ENCODE measurements at regions not wholly inside any gene's neighbourhood (a gene's known extent, or its start where the extent isn't known, plus 50 kb on each side); places are given as distances from the start of the nearest gene placed in this dataset.

DNA sequence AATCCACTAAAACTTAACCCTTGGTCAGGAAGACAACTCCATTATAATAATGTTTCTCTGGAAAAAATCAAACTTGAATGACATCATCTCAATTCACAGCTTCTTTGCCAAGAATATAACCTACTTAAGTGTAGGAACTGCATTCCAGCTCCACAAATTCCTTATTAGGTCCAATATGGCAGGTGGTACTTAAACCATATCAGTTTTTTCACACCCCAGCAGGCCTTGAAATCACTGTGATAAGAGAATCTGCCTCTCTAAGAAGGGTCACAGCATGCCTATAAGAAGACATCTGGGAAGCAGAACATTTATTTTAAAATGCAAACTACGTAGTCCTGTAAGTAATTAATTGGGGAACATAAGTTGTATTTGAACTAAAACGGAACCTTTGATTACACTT, 687.8 kb downstream of the DIAPH3 start:
- H3K4me2 ChIP-seq (ENCODE audit: low read depth, low read length) = no peak overlapping the region
- no peak overlapping the region for H2AFZ ChIP-seq (ENCODE audit: low read length)
- no peak overlapping the region for H3K27ac ChIP-seq (ENCODE audit: low read length)
- H3K27me3 ChIP-seq (replicated peaks; ENCODE audit: insufficient read depth, low read length) = no peaks in the 10 kb centered on the region
- H3K9ac ChIP-seq (ENCODE audit: low read length) = no peak overlapping the region
- H3K36me3 ChIP-seq (replicated peaks; ENCODE audit: insufficient read depth, low read length) = no peaks in the 10 kb centered on the region
- H3F3A ChIP-seq (ENCODE audit: insufficient read depth, low read length) = no peaks in the 10 kb centered on the region
- TF ChIP-seq EZH2 (optimal IDR thresholded peaks at IDR 0.05; ENCODE audit: low read depth, low read length) (no peak), EZH2phosphoT487 (IDR thresholded peaks at IDR 0.05; ENCODE audit: low read length) (no peak), CTCF (IDR thresholded peaks at IDR 0.05; ENCODE audit: low read length) (no peak)
- no peaks in the 10 kb centered on the region for H3K9me3 ChIP-seq (replicated peaks; ENCODE audit: insufficient read depth, low read length)
- no peaks in the 10 kb centered on the region for H3K79me2 ChIP-seq (ENCODE audit: low read length)
- DNase-seq = no peak
- no peak overlapping the region for H3K4me3 ChIP-seq (ENCODE audit: low read length)
- H3K9me2 ChIP-seq (replicated peaks; ENCODE audit: insufficient read depth, low read length) = no peaks in the 10 kb centered on the region
- H4K20me1 ChIP-seq (ENCODE audit: insufficient read depth, low read length) = no peaks in the 10 kb centered on the region
- no peaks in the 10 kb centered on the region for H3K4me1 ChIP-seq (ENCODE audit: low read length)

DNA sequence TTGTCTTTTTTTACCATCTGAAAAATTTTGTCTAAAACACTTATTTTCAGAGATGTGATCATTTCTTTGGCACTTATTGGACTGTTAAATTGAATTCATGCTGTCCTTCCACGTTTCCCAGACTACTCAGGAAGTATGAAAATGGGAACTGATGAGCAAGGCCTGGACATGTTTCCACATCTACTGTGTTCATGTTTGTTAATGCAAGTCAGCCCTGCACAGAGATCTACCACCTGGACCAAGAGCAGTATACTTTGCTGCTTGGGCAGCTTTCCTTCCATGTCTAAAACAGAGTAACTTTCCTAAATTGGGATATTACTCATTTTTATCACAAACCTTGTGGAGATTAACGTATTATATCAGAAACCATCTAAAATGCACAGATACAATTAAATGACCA, 687.4 kb downstream of the DIAPH3 start:
- no peaks in the 10 kb centered on the region for H3K79me2 ChIP-seq (ENCODE audit: low read length)
- no peak overlapping the region for H3K4me3 ChIP-seq (ENCODE audit: low read length)
- DNase-seq = no peak
- no peaks in the 10 kb centered on the region for H3F3A ChIP-seq (ENCODE audit: insufficient read depth, low read length)
- H3K4me1 ChIP-seq (ENCODE audit: low read length) = no peaks in the 10 kb centered on the region
- TF ChIP-seq EZH2 (optimal IDR thresholded peaks at IDR 0.05; ENCODE audit: low read depth, low read length) = no peak
- TF ChIP-seq CTCF (IDR thresholded peaks at IDR 0.05; ENCODE audit: low read length) = no peak
- TF ChIP-seq EZH2phosphoT487 (IDR thresholded peaks at IDR 0.05; ENCODE audit: low read length) = no peak
- H3K27me3 ChIP-seq (replicated peaks; ENCODE audit: insufficient read depth, low read length) = no peaks in the 10 kb centered on the region
- H3K4me2 ChIP-seq (ENCODE audit: low read depth, low read length) = no peak overlapping the region
- H3K9me2 ChIP-seq (replicated peaks; ENCODE audit: insufficient read depth, low read length) = no peaks in the 10 kb centered on the region
- H2AFZ ChIP-seq (ENCODE audit: low read length) = no peak overlapping the region
- no peaks in the 10 kb centered on the region for H3K9me3 ChIP-seq (replicated peaks; ENCODE audit: insufficient read depth, low read length)
- no peak overlapping the region for H3K27ac ChIP-seq (ENCODE audit: low read length)
- no peak overlapping the region for H3K9ac ChIP-seq (ENCODE audit: low read length)
- H3K36me3 ChIP-seq (replicated peaks; ENCODE audit: insufficient read depth, low read length) = no peaks in the 10 kb centered on the region
- H4K20me1 ChIP-seq (ENCODE audit: insufficient read depth, low read length) = no peaks in the 10 kb centered on the region

- Histone ChIP-seq H3K36me3 (replicated peaks; ENCODE audit: insufficient read depth, low read length) (no peaks in the 10 kb centered on the region), H3K27me3 (replicated peaks; ENCODE audit: insufficient read depth, low read length) (no peaks in the 10 kb centered on the region), H3K4me3 (ENCODE audit: low read length) (no peak overlapping the region), H3K9ac (ENCODE audit: low read length) (no peak overlapping the region), H3K79me2 (ENCODE audit: low read length) (no peaks in the 10 kb centered on the region), H3K4me1 (ENCODE audit: low read length) (no peaks in the 10 kb centered on the region), H3K9me3 (replicated peaks; ENCODE audit: insufficient read depth, low read length) (no peaks in the 10 kb centered on the region), H3K9me2 (replicated peaks; ENCODE audit: insufficient read depth, low read length) (no peaks in the 10 kb centered on the region), H4K20me1 (ENCODE audit: insufficient read depth, low read length) (no peaks in the 10 kb centered on the region), H3F3A (ENCODE audit: insufficient read depth, low read length) (no peaks in the 10 kb centered on the region), H3K4me2 (ENCODE audit: low read depth, low read length) (no peak overlapping the region), H3K27ac (ENCODE audit: low read length) (no peak overlapping the region), H2AFZ (ENCODE audit: low read length) (no peak overlapping the region)
- DNase-seq = no peak
- no peak for TF ChIP-seq CTCF (IDR thresholded peaks at IDR 0.05; ENCODE audit: low read length)
- TF ChIP-seq EZH2phosphoT487 (IDR thresholded peaks at IDR 0.05; ENCODE audit: low read length) = no peak
- TF ChIP-seq EZH2 (optimal IDR thresholded peaks at IDR 0.05; ENCODE audit: low read depth, low read length) = no peak
These were observed 686.7 kb downstream of the DIAPH3 start for GRCh38 chr13:59477011-59477410.
